HG03460 (cell line): ENCODE measurements at regions not wholly inside any gene's neighbourhood (a gene's known extent, or its start where the extent isn't known, plus 50 kb on each side); places are given as distances from the start of the nearest gene placed in this dataset.
"Not testable (repeated sequence)": the region's sequence is repeated elsewhere in the genome, so short reads cannot be mapped to it uniquely, and the experiment has no call there.

Source experiments
- ATAC-seq: cut with Tn5 transposase; IDR thresholded peaks from one replicate; pipeline ENCODE4 v1.9.1; 2021; ENCODE audit not compliant: unreplicated experiment

GRCh38 chr13:33547035-33547434, 261.5 kb upstream of the STARD13 start:
- no peak for ATAC-seq

DNA sequence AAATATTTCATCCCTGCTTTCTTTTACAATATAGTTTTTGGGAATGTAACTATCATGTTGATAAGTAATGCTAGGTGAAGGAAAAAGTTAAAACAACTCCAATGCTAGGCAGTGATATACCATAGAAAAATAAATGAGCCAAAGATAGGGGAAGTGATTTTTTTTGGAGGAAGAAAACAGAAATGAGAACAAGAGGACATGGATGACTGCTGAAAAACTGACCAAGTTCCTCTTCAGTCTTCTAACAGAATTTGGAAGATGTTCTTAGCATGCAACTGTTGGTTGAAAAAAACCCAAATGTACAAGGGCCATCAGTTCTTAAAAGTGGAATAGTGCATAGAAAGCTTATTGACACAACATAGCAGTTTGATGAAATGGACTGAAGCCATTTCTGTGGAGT, 262.5 kb upstream of the STARD13 start:
- no peak for ATAC-seq

GRCh38 chr13:33550276-33550675, 264.7 kb upstream of the STARD13 start:
- no peak for ATAC-seq

DNA sequence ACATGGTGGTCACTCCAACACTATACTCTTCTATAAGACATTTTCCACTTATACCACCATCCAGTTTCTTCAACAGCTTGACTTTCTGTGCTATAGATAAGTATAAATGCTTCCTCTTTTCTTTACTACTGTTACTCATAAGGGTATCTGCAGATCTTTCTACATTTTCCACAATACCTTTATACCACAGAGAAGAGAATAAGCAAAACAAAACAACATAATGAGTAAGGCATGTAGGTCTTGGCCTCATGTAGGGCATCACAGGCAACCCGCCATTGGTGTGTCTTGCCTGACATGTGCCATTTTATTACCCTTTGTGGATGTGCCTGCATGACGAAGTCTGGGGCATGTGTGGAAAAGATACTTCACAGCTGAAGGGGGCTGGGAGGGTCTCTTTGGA, 265.3 kb upstream of the STARD13 start:
- ATAC-seq, result no peak

DNA sequence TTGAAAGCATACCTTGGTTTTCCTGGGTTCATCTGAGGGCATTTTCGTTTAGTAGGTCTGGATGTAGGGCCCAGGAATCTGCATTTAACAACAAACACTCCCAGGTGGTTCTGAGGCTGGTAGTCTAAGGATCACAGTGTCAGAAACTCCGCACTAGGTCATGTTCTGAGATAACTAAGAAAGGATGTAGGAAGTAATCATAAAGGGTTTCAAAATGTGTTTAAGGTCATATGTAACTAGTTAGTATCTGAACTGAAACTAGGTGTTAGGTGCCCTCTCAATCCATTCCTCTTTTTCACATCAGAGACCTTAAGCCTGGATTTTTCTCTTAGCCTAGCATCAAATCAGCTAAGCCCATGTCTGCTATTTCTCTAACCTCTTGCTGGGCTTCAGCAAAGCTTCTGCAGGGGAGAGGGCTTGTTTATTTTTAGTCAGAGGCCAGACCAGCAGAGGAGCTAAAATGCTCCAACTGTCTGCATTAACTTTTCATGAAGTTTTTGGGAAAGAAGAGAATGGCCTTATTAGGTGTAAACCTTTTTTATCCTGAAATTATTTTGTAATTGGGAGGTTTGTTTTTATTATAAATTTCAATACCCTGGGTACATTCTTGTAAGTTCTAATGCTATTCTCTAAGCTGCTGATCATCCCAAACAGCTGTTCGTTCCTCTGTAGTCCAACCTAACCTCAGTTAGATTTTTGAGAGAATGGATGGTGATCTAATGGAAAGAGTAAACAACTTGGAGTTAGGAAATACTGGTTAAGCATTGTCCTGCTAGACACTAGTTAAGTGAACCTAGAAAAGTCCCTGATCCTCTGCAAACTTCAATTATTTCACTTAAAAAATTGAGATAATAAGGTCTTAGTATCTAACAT, 262.8 kb upstream of the RFC3 start:
- ATAC-seq, result peak; percentile 83

GRCh38 chr13:33556828-33557227, 261.1 kb upstream of the RFC3 start:
- no peak for ATAC-seq

DNA sequence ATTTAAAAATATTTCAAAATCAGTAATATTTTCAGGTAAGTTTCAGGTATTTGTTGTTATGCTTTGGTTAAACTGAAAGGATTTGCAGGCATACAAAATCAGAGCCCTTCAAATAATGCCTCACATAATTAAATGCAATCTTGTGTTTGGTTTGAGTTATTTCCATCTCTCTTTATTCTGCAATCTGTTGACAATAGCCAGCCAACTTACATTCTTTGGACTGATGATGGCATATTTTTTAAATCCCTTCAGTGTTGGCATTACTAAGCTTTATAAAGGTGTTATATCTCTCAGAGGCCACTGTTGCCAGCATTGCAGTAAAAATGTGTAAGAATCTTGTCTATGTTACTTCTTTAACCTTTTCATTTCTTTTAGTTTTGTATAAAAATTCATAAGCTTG, 257.2 kb upstream of the RFC3 start:
- no peak for ATAC-seq

GRCh38 chr13:33561627-33562026, 256.3 kb upstream of the RFC3 start:
- ATAC-seq, result no peak

DNA sequence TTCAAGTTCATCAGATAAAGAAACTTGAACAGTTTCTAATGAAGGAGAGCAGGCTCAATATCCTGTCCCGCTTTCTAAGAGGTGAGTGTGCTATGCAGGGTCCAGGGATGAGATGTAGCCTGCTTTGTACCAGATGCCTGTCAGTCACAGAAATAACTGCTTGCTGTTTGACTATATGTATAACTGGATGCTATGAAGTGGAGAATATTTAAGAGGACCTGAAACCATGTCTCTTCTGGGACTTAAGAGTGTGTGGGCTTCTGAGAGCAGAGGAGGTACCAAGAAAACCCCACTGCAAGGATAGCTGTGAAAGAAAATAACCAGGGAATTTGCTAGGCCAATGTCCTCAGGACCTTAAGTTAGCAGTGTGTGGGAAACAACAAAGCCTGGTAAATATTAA, 246.3 kb upstream of the RFC3 start:
- ATAC-seq, result peak; percentile 69

DNA sequence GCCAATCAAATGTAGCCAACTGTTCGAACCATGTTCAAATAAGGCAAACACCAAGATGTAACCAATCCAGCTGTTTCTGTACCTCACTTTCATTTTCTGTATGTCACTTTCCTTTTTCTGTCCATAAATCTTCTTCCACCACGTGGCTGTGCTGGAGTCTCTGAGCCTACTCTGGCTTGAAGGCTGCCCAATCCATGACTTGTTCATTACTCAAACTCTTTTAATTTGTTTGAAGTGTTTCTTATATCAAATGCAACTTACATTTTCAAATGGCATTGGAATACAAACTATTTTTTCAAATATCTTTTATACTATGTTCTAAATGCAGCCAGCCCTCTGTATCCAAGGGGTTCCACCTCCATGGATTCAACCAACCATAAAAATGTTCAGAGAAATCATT, 245.6 kb upstream of the RFC3 start:
- not testable (repeated sequence) for ATAC-seq

GRCh38 chr13:33575378-33575777, 242.6 kb upstream of the RFC3 start:
- no peak for ATAC-seq

GRCh38 chr13:33577007-33577406, 240.9 kb upstream of the RFC3 start:
- no peak for ATAC-seq

DNA sequence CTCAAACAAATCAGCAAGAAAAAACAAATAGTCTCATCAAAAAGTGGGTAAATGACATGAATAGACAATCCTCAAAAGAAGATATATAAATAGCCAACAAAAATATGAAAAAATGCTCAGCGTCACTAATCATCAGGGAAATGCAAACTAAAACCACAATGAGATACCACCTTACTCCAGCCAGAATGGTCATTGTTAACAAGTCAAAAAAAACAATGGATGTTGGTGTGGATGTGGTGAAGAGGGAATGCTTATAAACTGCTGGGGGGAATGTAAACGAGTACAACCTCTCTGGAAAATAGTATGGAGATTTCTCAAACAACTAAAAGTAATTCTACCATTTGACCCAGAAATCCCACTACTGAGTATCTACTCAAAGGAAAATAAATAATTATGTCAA, 239.2 kb upstream of the RFC3 start:
- no peak for ATAC-seq

GRCh38 chr13:33582121-33582520, 235.8 kb upstream of the RFC3 start:
- no peak for ATAC-seq

GRCh38 chr13:33583398-33583797, 234.6 kb upstream of the RFC3 start:
- ATAC-seq, result no peak

DNA sequence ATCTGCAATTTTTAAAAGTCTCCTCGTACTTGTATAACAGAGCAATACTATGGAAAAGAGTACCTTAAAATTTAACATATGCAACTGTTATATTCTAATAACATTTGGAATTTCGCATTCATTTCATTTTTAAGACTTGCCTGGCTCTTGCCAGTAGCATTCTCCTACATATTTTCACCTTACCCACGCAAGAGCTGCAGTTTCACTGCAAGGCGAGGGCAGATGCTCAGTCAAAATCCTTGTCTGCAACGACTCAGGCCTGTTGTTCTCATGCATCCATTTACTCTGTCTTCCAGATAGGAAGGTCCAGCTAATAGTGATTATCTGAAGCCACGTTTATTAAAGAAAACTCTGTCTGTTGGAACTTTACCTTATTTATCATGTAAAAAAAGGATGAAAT, 227.0 kb upstream of the RFC3 start:
- ATAC-seq, result no peak

DNA sequence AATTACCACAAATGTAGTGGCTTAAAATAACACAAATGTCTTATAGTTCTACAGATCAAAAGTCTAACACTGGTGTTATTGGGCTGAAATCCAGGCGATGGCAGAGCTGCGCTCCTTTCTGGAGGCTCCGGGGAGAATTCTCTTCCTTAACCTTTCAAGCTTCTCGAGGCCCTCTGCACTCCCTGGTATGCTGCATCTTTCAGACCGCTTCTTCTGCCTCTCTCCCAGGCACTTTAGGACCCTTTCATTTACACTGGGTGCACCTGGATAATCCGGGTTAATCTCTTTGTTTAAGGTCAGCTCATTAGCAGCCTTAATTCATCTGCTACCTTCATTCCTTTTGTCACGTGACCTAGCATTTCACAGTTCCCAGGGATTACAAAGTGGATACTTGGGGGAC, 211.3 kb upstream of the RFC3 start:
- ATAC-seq, result no peak

DNA sequence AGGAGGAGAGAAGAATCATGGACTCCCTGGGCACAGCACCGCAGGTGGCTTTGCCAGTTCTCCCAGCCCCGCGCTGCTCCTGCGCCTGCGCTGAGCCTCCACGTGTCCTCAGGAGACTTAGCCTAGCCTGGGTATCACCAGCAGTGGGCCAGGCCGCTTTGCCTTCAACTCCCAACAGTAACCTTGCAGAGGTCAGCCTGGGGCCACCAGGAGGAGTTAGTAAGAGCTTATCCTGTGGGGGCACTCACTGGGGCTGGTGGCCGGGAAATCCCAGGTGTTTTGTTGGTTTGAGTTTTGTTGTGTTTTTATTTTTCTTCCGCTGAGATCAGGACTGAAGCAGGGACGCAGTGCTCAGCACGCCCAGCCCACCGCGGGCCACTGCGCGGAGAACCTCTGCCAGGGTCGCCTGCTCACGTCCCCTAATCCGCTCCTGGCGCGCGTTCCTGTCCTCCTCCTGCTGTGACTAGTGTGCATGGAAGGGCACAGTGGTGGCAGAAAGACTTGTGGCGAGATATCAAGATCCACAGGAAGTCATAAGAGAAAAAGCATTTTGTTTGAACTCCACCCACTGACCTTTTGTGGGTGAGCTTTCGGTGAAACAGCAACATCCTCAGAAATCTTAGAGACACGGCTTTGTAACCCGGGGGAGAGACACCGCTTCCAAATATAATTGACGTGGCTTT, 207.4 kb upstream of the RFC3 start:
- no peak for ATAC-seq

- no peak for ATAC-seq
Measured at GRCh38 chr13:33611121-33611805, 206.7 kb upstream of the RFC3 start.

DNA sequence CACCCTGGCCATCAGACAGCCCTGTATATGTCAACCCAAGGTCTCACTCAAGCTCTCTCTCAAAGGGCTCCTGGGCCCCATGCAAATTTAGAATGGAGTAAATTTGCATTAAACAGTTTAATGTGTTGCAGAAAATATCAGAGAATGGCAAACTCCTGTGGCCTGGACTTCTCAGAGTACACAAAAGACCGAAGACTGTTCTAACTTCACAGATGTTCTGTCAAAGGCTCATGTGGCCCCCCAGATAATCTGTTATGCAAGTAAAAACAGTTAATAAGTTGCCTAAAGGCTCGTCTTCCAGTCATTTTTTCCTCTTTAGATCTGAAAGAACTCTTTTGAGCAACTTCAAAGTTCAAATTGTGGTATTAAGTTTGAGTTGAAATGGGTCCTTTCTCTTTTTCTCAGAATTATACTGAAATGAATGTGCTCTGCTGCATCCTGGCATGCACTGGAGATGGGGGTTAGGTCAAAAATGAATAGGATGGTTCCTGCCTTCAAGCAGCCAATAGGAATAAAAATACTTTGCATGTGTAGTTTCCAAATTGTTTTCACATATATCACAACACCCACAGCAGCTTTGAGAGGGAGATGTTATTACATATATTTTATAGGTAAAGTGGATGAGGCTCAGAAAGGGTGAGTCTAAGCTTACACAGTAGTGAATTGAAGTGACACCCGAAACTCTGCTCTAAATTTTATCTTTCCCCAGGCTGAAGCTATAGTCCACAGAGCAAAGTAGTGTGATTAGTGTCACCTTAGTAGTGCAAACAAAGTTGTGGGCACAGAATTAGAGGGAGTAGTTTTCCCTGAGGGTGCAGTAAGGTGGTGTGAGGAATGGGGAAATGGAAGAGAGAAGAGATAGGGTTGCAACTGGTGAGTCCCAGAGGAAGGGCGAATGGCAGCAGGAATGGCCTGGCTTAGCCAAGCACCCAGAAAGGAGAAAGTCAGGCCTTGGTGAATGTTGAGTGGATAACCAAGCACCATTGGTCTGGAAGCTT, 205.0 kb upstream of the RFC3 start:
- peak; percentile 58 for ATAC-seq

DNA sequence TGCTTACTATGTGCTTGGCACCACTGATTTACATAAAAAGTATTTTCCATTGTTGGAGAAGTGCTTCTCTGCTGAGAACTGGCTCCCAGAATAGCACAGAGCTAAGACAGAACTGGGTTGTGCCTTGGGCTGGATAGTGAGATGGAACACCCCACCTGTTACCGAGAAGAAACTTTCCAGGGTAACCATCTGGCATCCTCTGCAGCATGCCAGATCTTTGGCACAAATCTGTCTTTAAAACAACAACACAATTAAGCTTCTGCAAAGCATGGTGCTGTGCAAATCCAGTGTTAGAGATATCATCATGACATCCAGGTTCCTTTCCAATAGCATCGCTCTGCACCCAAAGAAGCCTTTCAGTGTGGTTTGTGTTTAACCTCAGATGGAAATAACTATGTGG, 202.5 kb upstream of the RFC3 start:
- no peak for ATAC-seq
